ENCODE measurements at regions not wholly inside any gene's neighbourhood (a gene's known extent, or its start where the extent isn't known, plus 50 kb on each side); places are given as distances from the start of the nearest gene placed in this dataset.

GRCh38 chr3:82293435-82293834 lies 532.0 kb upstream of the GBE1 start:
- DNase-seq (ENCODE audit: low spot score) = no peak

GRCh38 chr3:82287562-82287961 lies 526.1 kb upstream of the GBE1 start:
- DNase-seq (ENCODE audit: low spot score) = no peak

GRCh38 chr3:82281205-82281604 lies 519.8 kb upstream of the GBE1 start:
- DNase-seq (ENCODE audit: low spot score) = peak; percentile 48

- DNase-seq (ENCODE audit: low spot score) = no peak
These were observed 515.5 kb upstream of the GBE1 start for GRCh38 chr3:82276992-82277391.

- peak; percentile 39 for DNase-seq (ENCODE audit: low spot score)
These were observed 513.5 kb upstream of the GBE1 start for GRCh38 chr3:82274897-82275296.

- DNase-seq (ENCODE audit: low spot score) = no peak
These were observed 504.3 kb upstream of the GBE1 start for GRCh38 chr3:82265747-82266146.

GRCh38 chr3:82262193-82262592 lies 500.7 kb upstream of the GBE1 start:
- DNase-seq (ENCODE audit: low spot score) = no peak

GRCh38 chr3:82261637-82262036 lies 500.2 kb upstream of the GBE1 start:
- DNase-seq (ENCODE audit: low spot score) = no peak

- DNase-seq (ENCODE audit: low spot score) = no peak
These were observed 499.6 kb upstream of the GBE1 start for GRCh38 chr3:82261013-82261412.

- DNase-seq (ENCODE audit: low spot score) = no peak
These were observed 498.5 kb upstream of the GBE1 start for GRCh38 chr3:82259994-82260393.

GRCh38 chr3:82240322-82240721 lies 478.9 kb upstream of the GBE1 start:
- DNase-seq (ENCODE audit: low spot score) = no peak

- DNase-seq (ENCODE audit: low spot score) = no peak
These were observed 474.8 kb upstream of the GBE1 start for GRCh38 chr3:82236257-82236656.

- DNase-seq (ENCODE audit: low spot score) = no peak
These were observed 468.0 kb upstream of the GBE1 start for GRCh38 chr3:82229397-82229796.

GRCh38 chr3:82224661-82225060 lies 463.2 kb upstream of the GBE1 start:
- DNase-seq (ENCODE audit: low spot score) = no peak

- DNase-seq (ENCODE audit: low spot score) = no peak
These were observed 461.0 kb upstream of the GBE1 start for GRCh38 chr3:82222401-82222800.

- no peak for DNase-seq (ENCODE audit: low spot score)
These were observed 456.1 kb upstream of the GBE1 start for GRCh38 chr3:82217571-82217970.

- DNase-seq (ENCODE audit: low spot score) = no peak
These were observed 446.7 kb upstream of the GBE1 start for GRCh38 chr3:82208002-82208710.

GRCh38 chr3:82202269-82202668 lies 440.8 kb upstream of the GBE1 start:
- no peak for DNase-seq (ENCODE audit: low spot score)

- no peak for DNase-seq (ENCODE audit: low spot score)
These were observed 439.9 kb upstream of the GBE1 start for GRCh38 chr3:82201316-82201715.

- DNase-seq (ENCODE audit: low spot score) = no peak
These were observed 436.6 kb upstream of the GBE1 start for GRCh38 chr3:82198009-82198408.

GRCh38 chr3:82196645-82197044 lies 435.2 kb upstream of the GBE1 start:
- DNase-seq (ENCODE audit: low spot score) = no peak

- no peak for DNase-seq (ENCODE audit: low spot score)
These were observed 433.4 kb upstream of the GBE1 start for GRCh38 chr3:82194870-82195269.

- DNase-seq (ENCODE audit: low spot score) = no peak
These were observed 424.6 kb upstream of the GBE1 start for GRCh38 chr3:82186017-82186416.

GRCh38 chr3:82179291-82179690 lies 417.8 kb upstream of the GBE1 start:
- no peak for DNase-seq (ENCODE audit: low spot score)
